ENCODE measurements at regions not wholly inside any gene's neighbourhood (a gene's known extent, or its start where the extent isn't known, plus 50 kb on each side); places are given as distances from the start of the nearest gene placed in this dataset.

DNA sequence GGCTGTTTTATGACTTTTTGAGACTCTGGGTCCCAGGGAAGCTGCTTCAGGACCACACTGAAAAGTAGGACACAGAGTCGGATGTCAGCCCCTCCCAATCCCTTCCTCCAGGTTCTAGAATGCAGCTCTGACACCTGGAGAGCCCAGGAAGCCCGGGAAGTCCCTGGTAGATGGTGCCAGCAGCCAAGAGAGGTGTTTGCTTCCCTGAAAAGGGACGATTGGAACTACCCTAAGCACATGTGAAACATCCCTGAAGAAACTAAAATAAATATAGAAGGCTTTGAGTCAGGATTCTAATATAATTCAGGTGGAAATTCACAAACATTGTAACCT lies 163.2 kb upstream of the CYRIA start (continued):
- TF ChIP-seq, protein P1, sequence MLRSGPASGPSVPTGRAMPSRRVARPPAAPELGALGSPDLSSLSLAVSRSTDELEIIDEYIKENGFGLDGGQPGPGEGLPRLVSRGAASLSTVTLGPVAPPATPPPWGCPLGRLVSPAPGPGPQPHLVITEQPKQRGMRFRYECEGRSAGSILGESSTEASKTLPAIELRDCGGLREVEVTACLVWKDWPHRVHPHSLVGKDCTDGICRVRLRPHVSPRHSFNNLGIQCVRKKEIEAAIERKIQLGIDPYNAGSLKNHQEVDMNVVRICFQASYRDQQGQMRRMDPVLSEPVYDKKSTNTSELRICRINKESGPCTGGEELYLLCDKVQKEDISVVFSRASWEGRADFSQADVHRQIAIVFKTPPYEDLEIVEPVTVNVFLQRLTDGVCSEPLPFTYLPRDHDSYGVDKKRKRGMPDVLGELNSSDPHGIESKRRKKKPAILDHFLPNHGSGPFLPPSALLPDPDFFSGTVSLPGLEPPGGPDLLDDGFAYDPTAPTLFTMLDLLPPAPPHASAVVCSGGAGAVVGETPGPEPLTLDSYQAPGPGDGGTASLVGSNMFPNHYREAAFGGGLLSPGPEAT (IDR thresholded peaks at IDR 0.05; ENCODE audit: low read depth), result no peak
- TF ChIP-seq MEF2B (IDR thresholded peaks at IDR 0.05; ENCODE audit: partially characterized antibody, poor library complexity, severe bottlenecking), result no peak
- TF ChIP-seq IKZF1 (conservative IDR thresholded peaks at IDR 0.05), result no peak
- TF ChIP-seq, protein P2, sequence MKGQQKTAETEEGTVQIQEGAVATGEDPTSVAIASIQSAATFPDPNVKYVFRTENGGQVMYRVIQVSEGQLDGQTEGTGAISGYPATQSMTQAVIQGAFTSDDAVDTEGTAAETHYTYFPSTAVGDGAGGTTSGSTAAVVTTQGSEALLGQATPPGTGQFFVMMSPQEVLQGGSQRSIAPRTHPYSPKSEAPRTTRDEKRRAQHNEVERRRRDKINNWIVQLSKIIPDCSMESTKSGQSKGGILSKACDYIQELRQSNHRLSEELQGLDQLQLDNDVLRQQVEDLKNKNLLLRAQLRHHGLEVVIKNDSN (IDR thresholded peaks at IDR 0.05; ENCODE audit: borderline replicate concordance, extremely low read length, insufficient read depth, low read depth, low read length), result no peak
- no peak for TF ChIP-seq KLF5 (IDR thresholded peaks at IDR 0.05; ENCODE audit: partially characterized antibody)
- TF ChIP-seq HDAC6 (IDR thresholded peaks at IDR 0.05; ENCODE audit: unreplicated experiment), result no peak
- no peak for TF ChIP-seq CBX5 (IDR thresholded peaks at IDR 0.05; ENCODE audit: low read depth)
- TF ChIP-seq NFYA (IDR thresholded peaks at IDR 0.05; ENCODE audit: borderline replicate concordance, low read depth, low read length), result no peak
- no peak for TF ChIP-seq YBX1 (IDR thresholded peaks at IDR 0.05)
- no peak for TF ChIP-seq BHLHE40 (IDR thresholded peaks at IDR 0.05; ENCODE audit: borderline replicate concordance in 1 of 2, low read depth in 2 of 2, low read length in 1 of 2)
- TF ChIP-seq, protein P3, sequence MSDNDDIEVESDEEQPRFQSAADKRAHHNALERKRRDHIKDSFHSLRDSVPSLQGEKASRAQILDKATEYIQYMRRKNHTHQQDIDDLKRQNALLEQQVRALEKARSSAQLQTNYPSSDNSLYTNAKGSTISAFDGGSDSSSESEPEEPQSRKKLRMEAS (IDR thresholded peaks at IDR 0.05; ENCODE audit: low read depth, low read length), result no peak
- TF ChIP-seq NR2C2 (IDR thresholded peaks at IDR 0.05; ENCODE audit: borderline replicate concordance, control insufficient read depth, insufficient read length, low read depth), result no peak
- TF ChIP-seq NRF1 (conservative IDR thresholded peaks at IDR 0.05; ENCODE audit: low read depth, low read length), result no peak
